ENCODE measurements at regions not wholly inside any gene's neighbourhood (a gene's known extent, or its start where the extent isn't known, plus 50 kb on each side); places are given as distances from the start of the nearest gene placed in this dataset.

DNA sequence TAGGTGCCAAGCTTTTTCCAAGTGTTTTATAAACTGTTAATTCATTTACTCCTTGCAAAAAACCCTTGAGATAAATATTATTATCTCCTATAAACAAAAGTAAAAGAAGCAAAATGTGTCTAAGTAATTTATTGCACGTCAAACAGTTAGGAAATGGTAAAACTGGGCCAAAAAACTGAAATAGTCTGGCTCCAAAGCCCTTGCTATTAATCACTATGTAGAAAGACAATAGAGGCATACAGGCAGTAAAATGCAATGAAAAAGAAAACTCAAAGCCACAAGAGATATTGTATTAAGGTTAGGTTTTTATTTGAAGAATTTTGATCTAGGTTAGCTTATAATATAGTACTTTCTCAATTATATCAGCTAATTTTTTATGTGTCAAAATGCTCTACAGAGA, 457.7 kb downstream of the ANXA1 start:
- Histone ChIP-seq H3K4me1 (ENCODE audit: insufficient read depth, low read length) (no peaks in the 10 kb centered on the region), H3K4me3 (ENCODE audit: low read length) (no peak overlapping the region), H3K36me3 (ENCODE audit: insufficient read depth, low read depth, low read length) (no peaks in the 10 kb centered on the region), H3K27me3 (ENCODE audit: insufficient read depth, low read length) (no peaks in the 10 kb centered on the region), H3K9ac (ENCODE audit: low read depth, low read length) (no peak overlapping the region), H3K9me3 (ENCODE audit: insufficient read depth, low read depth, low read length) (no peaks in the 10 kb centered on the region), H3K27ac (ENCODE audit: low read length) (no peak overlapping the region)

DNA sequence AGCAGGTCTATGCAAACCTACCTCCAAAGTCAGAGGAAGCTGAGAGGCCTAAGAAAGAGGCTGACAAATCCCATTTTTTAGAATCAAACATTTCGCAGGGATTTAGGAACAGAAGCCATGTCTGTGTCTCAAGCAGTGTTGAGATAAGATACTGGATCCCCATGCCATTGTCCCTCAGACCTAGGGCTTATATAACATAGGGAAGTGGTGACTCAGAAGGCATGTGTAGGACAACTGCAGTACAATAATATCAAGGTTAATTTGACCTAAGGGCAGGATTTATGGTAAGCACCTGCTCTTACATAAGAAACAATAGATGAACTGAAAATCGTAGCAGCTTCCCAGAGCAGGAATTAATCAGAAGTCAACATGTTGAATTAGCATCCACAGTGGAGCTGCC, 459.4 kb downstream of the ANXA1 start:
- no peaks in the 10 kb centered on the region for H3K9me3 ChIP-seq (ENCODE audit: insufficient read depth, low read depth, low read length)

DNA sequence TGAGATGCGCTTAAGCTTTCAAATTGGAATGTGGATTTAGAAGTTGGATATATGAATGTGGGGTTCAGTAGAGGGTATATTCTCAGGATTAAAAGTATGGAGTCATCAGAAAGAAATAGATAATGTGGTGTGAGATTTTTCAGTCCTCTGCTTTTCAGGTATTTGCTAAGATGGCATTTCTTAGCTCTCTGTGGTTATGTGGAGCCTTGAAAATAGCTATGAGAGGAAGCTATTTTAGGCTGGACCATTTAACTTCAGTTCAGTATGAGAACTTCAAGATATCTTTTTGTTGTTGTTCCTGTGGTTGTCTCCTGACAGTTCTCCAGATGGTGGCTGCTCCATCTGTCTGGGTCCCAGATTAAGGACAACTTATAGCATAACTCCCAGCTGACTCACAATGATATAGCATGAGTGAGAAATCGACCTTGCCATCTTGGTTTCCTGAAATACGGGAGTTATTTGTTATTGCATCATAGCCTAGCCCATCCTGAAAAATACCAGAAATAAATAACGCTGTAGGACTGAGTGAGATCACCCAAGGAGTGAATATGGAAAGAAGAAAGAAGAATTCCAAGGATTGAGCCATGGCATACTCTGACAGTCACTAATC, 461.5 kb downstream of the ANXA1 start:
- H3K9ac ChIP-seq (ENCODE audit: low read depth, low read length), result no peak overlapping the region
- H3K27me3 ChIP-seq (ENCODE audit: insufficient read depth, low read length), result no peaks in the 10 kb centered on the region
- H3K4me3 ChIP-seq (ENCODE audit: low read length), result no peak overlapping the region
- H3K27ac ChIP-seq (ENCODE audit: low read length), result no peak overlapping the region
- no peaks in the 10 kb centered on the region for H3K36me3 ChIP-seq (ENCODE audit: insufficient read depth, low read depth, low read length)
- H3K9me3 ChIP-seq (ENCODE audit: insufficient read depth, low read depth, low read length), result no peaks in the 10 kb centered on the region
- peaks cover 14% of the 10 kb centered on the region; the same call in 1 of the 2 replicates for H3K4me1 ChIP-seq (ENCODE audit: insufficient read depth, low read length)

More for the DNA sequence above, 459.4 kb downstream of the ANXA1 start:
- no peaks in the 10 kb centered on the region for H3K27me3 ChIP-seq (ENCODE audit: insufficient read depth, low read length)
- H3K36me3 ChIP-seq (ENCODE audit: insufficient read depth, low read depth, low read length), result no peaks in the 10 kb centered on the region
- H3K9ac ChIP-seq (ENCODE audit: low read depth, low read length), result no peak overlapping the region
- H3K27ac ChIP-seq (ENCODE audit: low read length), result no peak overlapping the region
- H3K4me1 ChIP-seq (ENCODE audit: insufficient read depth, low read length), result peaks cover 10% of the 10 kb centered on the region; the same call in 1 of the 2 replicates
- H3K4me3 ChIP-seq (ENCODE audit: low read length), result no peak overlapping the region

DNA sequence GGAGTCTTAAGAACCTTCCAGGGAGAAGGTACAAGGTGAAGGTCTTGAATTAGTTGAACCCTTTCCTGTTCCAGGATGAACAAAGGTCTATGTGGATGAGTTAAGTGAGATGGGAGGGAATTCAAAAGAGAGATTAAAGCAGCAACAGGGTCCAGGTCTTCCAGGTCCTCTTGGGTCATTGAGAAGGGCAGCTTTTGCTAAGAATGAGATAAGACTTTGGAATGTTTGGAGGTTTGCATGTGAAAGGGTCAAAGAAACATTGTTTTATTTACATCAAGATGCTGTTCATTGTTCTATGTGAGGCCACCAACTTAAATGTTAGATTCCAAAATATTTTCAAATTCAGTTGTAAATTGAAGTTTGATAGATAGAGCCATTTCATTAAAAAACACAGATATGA, 463.9 kb downstream of the ANXA1 start:
- no peaks in the 10 kb centered on the region for H3K36me3 ChIP-seq (ENCODE audit: insufficient read depth, low read depth, low read length)
- peaks cover 14% of the 10 kb centered on the region; the same call in 1 of the 2 replicates for H3K4me1 ChIP-seq (ENCODE audit: insufficient read depth, low read length)
- H3K27ac ChIP-seq (ENCODE audit: low read length), result peak overlapping the region; percentile 74
- no peaks in the 10 kb centered on the region for H3K9me3 ChIP-seq (ENCODE audit: insufficient read depth, low read depth, low read length)
- H3K4me3 ChIP-seq (ENCODE audit: low read length), result 0 out of 2 replicates have a peak overlapping the region, but pooled peaks have one; percentile 6
- no peak overlapping the region for H3K9ac ChIP-seq (ENCODE audit: low read depth, low read length)
- H3K27me3 ChIP-seq (ENCODE audit: insufficient read depth, low read length), result no peaks in the 10 kb centered on the region

DNA sequence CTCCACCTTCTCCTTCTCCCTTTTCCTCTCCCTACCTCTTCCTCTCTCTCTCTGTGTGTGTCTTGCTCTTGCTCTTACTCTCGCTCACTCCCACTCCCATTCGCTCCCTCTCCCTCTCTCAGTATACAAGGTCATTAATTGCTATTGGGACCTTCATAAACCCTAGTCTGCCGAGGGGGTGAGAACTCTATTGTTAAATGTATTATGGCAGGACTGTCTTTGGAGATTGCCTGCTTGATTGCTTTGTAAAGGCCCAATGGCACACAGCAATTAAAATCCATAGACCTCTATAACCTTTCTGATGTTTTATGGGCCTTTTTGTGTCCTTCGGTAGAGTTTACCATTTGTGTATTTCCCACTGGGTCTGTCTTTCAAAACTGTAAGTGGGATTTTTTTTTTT, 465.9 kb downstream of the ANXA1 start:
- H3K4me3 ChIP-seq (ENCODE audit: low read length), result no peak overlapping the region
- H3K36me3 ChIP-seq (ENCODE audit: insufficient read depth, low read depth, low read length), result no peaks in the 10 kb centered on the region
- H3K9ac ChIP-seq (ENCODE audit: low read depth, low read length), result no peak overlapping the region
- H3K27me3 ChIP-seq (ENCODE audit: insufficient read depth, low read length), result no peaks in the 10 kb centered on the region
- no peak overlapping the region for H3K27ac ChIP-seq (ENCODE audit: low read length)
- no peaks in the 10 kb centered on the region for H3K9me3 ChIP-seq (ENCODE audit: insufficient read depth, low read depth, low read length)
- peaks cover 14% of the 10 kb centered on the region; the same call in 1 of the 2 replicates for H3K4me1 ChIP-seq (ENCODE audit: insufficient read depth, low read length)

DNA sequence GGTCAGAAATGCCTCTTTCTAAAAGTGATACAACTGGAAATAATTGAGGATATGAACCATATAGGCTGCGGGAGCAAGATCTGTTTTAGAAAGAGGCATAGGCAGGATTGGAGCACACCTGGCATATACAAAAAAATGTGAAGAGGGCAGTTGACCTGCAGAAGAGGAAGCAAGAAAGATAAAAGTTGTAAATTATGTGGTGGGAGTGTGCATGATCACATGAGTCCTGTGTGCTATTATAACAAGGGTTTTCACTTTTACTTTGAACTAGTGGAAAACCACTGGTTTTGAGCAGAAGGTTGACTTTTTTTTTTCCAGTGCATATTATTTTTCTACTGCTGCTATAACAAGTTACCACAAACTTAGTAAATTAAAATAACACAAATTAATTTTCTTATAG, 489.3 kb downstream of the ANXA1 start:
- H3K4me1 ChIP-seq (ENCODE audit: insufficient read depth, low read length), result no peaks in the 10 kb centered on the region; the same call in 1 of the 2 replicates
- no peak overlapping the region for H3K27ac ChIP-seq (ENCODE audit: low read length)
- no peak overlapping the region for H3K4me3 ChIP-seq (ENCODE audit: low read length)
- no peaks in the 10 kb centered on the region; the same call in 1 of the 2 replicates for H3K9me3 ChIP-seq (ENCODE audit: insufficient read depth, low read depth, low read length)
- H3K9ac ChIP-seq (ENCODE audit: low read depth, low read length), result no peak overlapping the region
- no peaks in the 10 kb centered on the region for H3K36me3 ChIP-seq (ENCODE audit: insufficient read depth, low read depth, low read length)
- H3K27me3 ChIP-seq (ENCODE audit: insufficient read depth, low read length), result no peaks in the 10 kb centered on the region

DNA sequence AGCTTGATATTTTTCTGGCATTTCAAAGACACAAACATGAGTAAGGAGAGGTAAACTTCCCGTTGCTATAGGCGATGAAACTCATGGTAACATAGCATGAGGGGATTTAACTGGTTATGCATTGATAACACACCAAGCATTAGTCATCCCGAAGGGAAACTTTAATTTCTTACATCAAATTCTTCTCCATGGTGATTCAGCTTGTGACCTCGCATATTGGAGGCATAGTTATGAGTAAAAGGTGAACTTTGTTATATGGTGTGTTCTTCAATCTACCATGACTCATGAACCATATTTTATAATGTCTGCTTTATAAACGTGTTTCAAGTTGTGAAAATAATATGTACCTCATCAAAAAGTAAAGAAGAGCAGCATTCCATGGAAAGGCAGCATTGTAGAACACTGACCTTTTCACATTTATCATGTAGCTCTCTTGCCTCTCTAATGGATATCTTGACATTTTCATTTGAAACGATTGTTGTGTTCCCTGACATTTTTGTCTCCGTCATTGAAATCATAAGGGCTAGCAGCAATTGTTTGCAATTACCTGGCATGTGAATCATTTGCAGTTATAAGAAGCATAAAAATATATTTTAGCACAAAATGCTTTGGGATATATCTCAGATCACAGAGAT, 491.8 kb downstream of the ANXA1 start:
- H3K4me1 ChIP-seq (ENCODE audit: insufficient read depth, low read length), result no peaks in the 10 kb centered on the region; the same call in 1 of the 2 replicates
- H3K4me3 ChIP-seq (ENCODE audit: low read length), result no peak overlapping the region
- no peak overlapping the region for H3K9ac ChIP-seq (ENCODE audit: low read depth, low read length)
- no peak overlapping the region for H3K27ac ChIP-seq (ENCODE audit: low read length)
- no peaks in the 10 kb centered on the region for H3K9me3 ChIP-seq (ENCODE audit: insufficient read depth, low read depth, low read length)
- no peaks in the 10 kb centered on the region for H3K36me3 ChIP-seq (ENCODE audit: insufficient read depth, low read depth, low read length)
- no peaks in the 10 kb centered on the region for H3K27me3 ChIP-seq (ENCODE audit: insufficient read depth, low read length)

DNA sequence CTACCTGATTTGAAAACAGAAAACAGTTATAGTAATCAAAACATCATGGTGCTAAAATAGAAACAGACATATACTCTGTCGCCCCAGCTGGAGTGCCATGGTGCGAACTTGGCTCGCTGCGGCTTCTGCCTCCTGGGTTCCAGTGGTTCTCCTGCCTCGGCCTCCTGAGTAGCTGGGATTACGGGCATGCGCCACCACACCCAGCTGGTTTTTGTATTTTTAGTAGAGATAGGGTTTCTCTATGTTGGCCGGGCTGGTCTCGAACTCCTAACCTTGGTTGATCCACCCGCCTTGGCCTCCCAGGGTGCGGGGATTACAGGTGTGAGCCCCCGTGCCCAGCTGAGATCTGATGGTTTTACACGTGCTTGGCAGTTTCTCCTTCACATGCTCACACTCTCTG, 495.9 kb downstream of the ANXA1 start:
- Histone ChIP-seq H3K27me3 (ENCODE audit: insufficient read depth, low read length) (no peaks in the 10 kb centered on the region), H3K9ac (ENCODE audit: low read depth, low read length) (no peak overlapping the region)

DNA sequence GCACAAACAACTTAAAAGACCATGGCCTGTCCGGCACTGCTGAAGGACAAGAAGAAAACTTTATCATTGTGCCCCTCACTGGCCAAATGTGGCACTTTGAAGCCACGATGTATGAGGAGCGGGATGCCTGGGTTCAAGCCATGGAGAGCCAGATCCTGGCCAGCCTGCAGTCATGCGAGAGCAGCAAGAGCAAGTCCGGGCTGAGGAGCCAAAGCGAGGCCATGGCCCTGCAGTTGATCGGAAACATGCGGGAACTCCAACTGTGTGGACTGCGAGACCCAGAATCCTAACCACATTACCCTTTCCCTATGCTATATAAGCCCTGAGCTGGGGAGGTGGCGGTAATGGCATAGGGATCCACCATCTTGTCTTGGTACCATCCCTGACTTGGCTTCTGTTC, 497.9 kb downstream of the ANXA1 start:
- H3K27ac ChIP-seq (ENCODE audit: low read length), result no peak overlapping the region
- no peaks in the 10 kb centered on the region for H3K4me1 ChIP-seq (ENCODE audit: insufficient read depth, low read length)
- H3K4me3 ChIP-seq (ENCODE audit: low read length), result no peak overlapping the region
- no peaks in the 10 kb centered on the region for H3K9me3 ChIP-seq (ENCODE audit: insufficient read depth, low read depth, low read length)
- no peak overlapping the region for H3K9ac ChIP-seq (ENCODE audit: low read depth, low read length)
- H3K36me3 ChIP-seq (ENCODE audit: insufficient read depth, low read depth, low read length), result no peaks in the 10 kb centered on the region
- H3K27me3 ChIP-seq (ENCODE audit: insufficient read depth, low read length), result no peaks in the 10 kb centered on the region

More for the DNA sequence above, 495.9 kb downstream of the ANXA1 start:
- Histone ChIP-seq H3K4me1 (ENCODE audit: insufficient read depth, low read length) (no peaks in the 10 kb centered on the region; the same call in 1 of the 2 replicates), H3K27ac (ENCODE audit: low read length) (no peak overlapping the region), H3K36me3 (ENCODE audit: insufficient read depth, low read depth, low read length) (no peaks in the 10 kb centered on the region), H3K9me3 (ENCODE audit: insufficient read depth, low read depth, low read length) (no peaks in the 10 kb centered on the region), H3K4me3 (ENCODE audit: low read length) (no peak overlapping the region)

DNA sequence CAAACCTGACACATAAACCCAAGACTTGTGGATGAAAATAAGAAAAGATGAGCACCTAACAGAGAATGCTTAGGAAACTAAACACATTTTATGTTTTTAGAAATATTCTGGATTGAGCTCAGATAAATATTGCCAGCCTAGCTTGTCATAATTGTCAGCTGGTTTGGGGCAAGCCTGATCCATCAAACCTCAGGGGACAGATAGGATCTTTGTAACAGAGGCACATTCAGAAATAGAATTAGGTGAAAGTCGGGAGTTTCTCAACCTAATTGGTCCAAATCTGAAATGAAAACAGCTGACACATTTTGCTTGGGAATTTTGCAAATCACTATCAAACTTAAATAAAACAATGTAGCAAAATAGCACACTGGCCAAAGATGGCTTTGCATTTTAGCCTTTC, 503.7 kb downstream of the ANXA1 start:
- no peak overlapping the region for H3K9ac ChIP-seq (ENCODE audit: low read depth, low read length)
- no peaks in the 10 kb centered on the region for H3K9me3 ChIP-seq (ENCODE audit: insufficient read depth, low read depth, low read length)
- peaks cover 22% of the 10 kb centered on the region; the same call in 1 of the 2 replicates for H3K4me1 ChIP-seq (ENCODE audit: insufficient read depth, low read length)
- no peak overlapping the region for H3K4me3 ChIP-seq (ENCODE audit: low read length)
- no peak overlapping the region for H3K27ac ChIP-seq (ENCODE audit: low read length)
- H3K27me3 ChIP-seq (ENCODE audit: insufficient read depth, low read length), result no peaks in the 10 kb centered on the region
- no peaks in the 10 kb centered on the region for H3K36me3 ChIP-seq (ENCODE audit: insufficient read depth, low read depth, low read length)

DNA sequence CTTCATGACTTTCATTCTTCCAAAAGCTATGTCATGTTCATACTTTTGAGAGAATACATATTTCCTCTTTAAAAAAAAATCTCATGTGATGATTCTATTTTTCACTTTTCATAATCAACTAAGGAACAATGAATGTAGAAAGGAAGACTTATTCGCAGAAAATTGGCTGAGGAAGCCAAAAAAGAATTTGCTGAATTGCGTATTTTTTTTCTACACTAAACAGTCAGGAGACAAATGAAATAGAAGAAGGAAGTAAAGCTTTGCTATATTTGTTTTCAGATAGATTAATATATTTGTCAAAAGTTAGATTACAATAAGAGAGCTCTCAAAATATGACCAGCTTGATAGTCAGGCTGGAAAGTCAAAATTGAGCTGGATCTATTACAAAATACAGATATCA, 504.2 kb downstream of the ANXA1 start:
- Histone ChIP-seq H3K27me3 (ENCODE audit: insufficient read depth, low read length) (no peaks in the 10 kb centered on the region), H3K4me1 (ENCODE audit: insufficient read depth, low read length) (peaks cover 22% of the 10 kb centered on the region; the same call in 1 of the 2 replicates), H3K4me3 (ENCODE audit: low read length) (no peak overlapping the region), H3K27ac (ENCODE audit: low read length) (no peak overlapping the region), H3K9ac (ENCODE audit: low read depth, low read length) (no peak overlapping the region), H3K36me3 (ENCODE audit: insufficient read depth, low read depth, low read length) (no peaks in the 10 kb centered on the region), H3K9me3 (ENCODE audit: insufficient read depth, low read depth, low read length) (no peaks in the 10 kb centered on the region)

DNA sequence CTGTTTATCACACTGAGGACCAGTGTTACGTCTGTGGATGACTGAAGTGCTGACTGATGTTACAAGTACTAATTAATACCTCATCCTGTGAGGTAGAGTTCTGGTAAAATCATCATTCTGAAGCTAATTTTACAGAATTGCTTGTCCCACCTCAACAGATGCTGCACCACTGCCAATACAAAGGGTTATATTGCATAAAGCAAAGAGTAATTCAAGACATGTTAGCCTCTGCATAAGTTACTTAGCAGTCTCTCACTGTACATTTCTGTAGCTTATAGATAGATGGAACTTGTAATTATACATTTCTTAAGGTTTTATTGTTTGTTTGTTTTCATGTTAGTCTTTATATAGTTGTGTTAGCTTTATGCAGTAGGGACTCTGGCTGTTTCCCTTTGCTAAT, 513.6 kb downstream of the ANXA1 start:
- no peak overlapping the region for H3K27ac ChIP-seq (ENCODE audit: low read length)
- no peaks in the 10 kb centered on the region for H3K4me1 ChIP-seq (ENCODE audit: insufficient read depth, low read length)
- no peak overlapping the region for H3K4me3 ChIP-seq (ENCODE audit: low read length)
- H3K36me3 ChIP-seq (ENCODE audit: insufficient read depth, low read depth, low read length), result no peaks in the 10 kb centered on the region
- no peaks in the 10 kb centered on the region for H3K27me3 ChIP-seq (ENCODE audit: insufficient read depth, low read length)
- H3K9ac ChIP-seq (ENCODE audit: low read depth, low read length), result no peak overlapping the region
- H3K9me3 ChIP-seq (ENCODE audit: insufficient read depth, low read depth, low read length), result no peaks in the 10 kb centered on the region

All from iPS-20b (cell line).